ENCODE measurements at regions not wholly inside any gene's neighbourhood (a gene's known extent, or its start where the extent isn't known, plus 50 kb on each side); places are given as distances from the start of the nearest gene placed in this dataset.

DNA sequence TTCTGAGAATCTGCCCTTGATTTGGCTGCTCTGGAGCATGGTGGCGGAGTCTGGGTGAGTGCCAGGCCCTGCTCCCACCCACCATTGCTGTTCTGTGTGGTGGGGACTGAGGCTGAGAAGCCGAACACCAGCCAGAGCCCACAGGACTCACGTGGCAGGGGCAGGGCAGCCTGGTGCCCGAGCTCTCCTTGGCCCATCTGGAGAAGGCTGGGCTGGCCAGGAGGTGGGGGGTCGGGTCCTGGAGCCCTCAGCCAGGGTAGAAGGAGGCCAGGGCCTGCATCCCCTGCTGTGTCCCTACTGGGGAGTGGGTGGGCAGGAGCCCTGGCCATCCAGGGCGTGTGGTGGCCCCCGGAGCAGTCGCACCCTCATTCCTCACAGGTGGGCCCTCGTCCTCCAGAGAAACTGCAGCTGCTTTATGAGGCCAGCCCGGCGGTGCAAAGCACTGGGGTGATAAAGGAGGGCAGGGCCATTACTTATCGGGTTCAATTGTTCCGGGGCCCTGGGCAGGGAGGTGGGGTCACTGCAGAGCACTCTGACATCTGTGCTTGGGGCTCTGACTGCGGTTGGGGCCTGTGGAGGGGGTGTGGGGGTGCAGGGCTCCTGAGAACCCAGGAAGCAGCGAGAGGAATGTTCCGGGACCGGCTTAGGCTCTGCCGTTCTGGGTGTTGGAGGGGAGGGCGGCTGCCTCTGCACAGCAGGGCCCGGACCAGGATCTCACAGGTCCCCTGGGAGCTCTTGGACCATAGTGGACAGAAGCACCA is 217.5 kb upstream of the C14orf180 start:
- TF ChIP-seq, protein P1, sequence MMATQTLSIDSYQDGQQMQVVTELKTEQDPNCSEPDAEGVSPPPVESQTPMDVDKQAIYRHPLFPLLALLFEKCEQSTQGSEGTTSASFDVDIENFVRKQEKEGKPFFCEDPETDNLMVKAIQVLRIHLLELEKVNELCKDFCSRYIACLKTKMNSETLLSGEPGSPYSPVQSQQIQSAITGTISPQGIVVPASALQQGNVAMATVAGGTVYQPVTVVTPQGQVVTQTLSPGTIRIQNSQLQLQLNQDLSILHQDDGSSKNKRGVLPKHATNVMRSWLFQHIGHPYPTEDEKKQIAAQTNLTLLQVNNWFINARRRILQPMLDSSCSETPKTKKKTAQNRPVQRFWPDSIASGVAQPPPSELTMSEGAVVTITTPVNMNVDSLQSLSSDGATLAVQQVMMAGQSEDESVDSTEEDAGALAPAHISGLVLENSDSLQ (IDR thresholded peaks at IDR 0.05) = no peak
- TF ChIP-seq L3MBTL2 (conservative IDR thresholded peaks at IDR 0.05) (no peak), SUZ12 (IDR thresholded peaks at IDR 0.05) (no peak), ELF4 (IDR thresholded peaks at IDR 0.05) (no peak), ARNT (IDR thresholded peaks at IDR 0.05) (no peak), SP1 (IDR thresholded peaks at IDR 0.05) (no peak)

All from HEK293T (cell line).